Activated naive CD8-positive, alpha-beta T cell treated with anti-CD3 and anti-CD28 coated beads, Interleukin-2, amount 10 ng/mL, durations not matched to agents 7 days and 5 days (primary cell): ENCODE measurements at regions not wholly inside any gene's neighbourhood (a gene's known extent, or its start where the extent isn't known, plus 50 kb on each side); places are given as distances from the start of the nearest gene placed in this dataset.
A peak's percentile ranks its signal among the peaks of the same experiment; 100 is the strongest.
"Not testable (repeated sequence)": the region's sequence is repeated elsewhere in the genome, so short reads cannot be mapped to it uniquely, and the experiment has no call there.

Source experiments
- ATAC-seq: fragments of 150-1000 bp; cut with Tn5 transposase; one replicate; pipeline ENCODE4 v1.10.0; 2021; ENCODE audit warnings: low read depth, moderate library complexity
- POLR2A ChIA-PET: fragments of 350-600 bp; sonication (Branson Sonifier 250); formaldehyde crosslinking; loops from one replicate; lab custom pipeline; 2021; ENCODE audit warnings: antibody characterized with exemption; lab: Charles Lee
- DNase-seq: peaks from one replicate; pipeline ENCODE4 v3.0.0; 2021
- H3K27ac Mint-ChIP-seq: one replicate; pipeline ENCODE4 v1.8.0; 2022; ENCODE audit warnings: mild to moderate bottlenecking, mixed read lengths
- H3K27me3 Mint-ChIP-seq: one replicate; pipeline ENCODE4 v1.8.0; 2022; ENCODE audit warnings: mild to moderate bottlenecking, moderate library complexity, mixed read lengths
- H3K36me3 Mint-ChIP-seq: one replicate; pipeline ENCODE4 v1.8.0; 2021; ENCODE audit warnings: mild to moderate bottlenecking, mixed read lengths
- H3K4me1 Mint-ChIP-seq: one replicate; pipeline ENCODE4 v1.8.0; 2021; ENCODE audit warnings: mixed read lengths
- H3K4me3 Mint-ChIP-seq: one replicate; pipeline ENCODE4 v1.8.0; 2022; ENCODE audit warnings: mild to moderate bottlenecking, moderate library complexity, mixed read lengths
- H3K9me3 Mint-ChIP-seq: one replicate; pipeline ENCODE4 v1.8.0; 2021; ENCODE audit warnings: mixed read lengths

DNA sequence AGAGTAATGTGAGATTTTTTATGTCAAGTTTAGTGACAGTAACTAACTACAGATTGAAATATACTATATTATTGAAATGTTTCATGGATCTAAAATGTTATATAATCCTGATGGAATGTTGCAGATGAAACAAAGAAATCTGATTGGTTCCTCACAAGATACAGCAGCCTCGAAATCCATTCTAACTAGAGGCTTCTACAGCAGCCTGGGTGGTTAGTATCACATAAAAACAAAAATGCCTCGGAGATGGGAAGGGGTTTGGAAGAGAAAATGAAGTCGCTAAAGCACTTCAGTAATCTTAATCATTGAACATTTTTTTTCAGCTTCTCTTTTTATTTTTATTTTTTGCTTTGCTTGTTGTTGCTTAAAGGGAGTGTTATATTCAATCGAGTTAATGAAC is 75.2 kb downstream of the TANC2 start:
- Mint-ChIP-seq H3K4me3 (no peak overlapping the region), H3K27ac (no peak overlapping the region), H3K36me3 (no peaks in the 10 kb centered on the region), H3K4me1 (peaks cover 4% of the 10 kb centered on the region), H3K9me3 (no peaks in the 10 kb centered on the region), H3K27me3 (no peaks in the 10 kb centered on the region)
- POLR2A ChIA-PET: no interaction called here
- ATAC-seq: no peak
- no peak for DNase-seq

DNA sequence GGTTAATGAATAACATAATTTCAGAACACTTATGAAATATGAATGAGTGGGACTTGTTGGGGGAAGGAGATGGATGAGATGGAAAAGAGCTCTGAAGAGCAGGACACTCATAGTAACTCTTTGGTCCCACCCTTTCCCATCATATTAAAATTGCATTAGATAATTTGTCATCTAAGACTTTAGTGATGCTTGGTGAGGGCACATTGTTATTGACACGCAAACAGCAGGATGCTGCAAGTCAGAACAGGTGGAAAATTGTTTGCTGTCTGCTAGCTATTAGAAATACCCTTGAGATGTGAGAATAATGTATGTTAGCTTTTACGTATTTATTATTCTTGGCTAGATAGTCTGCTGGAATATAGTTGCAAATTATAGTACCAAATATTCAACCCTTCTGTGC is 75.7 kb downstream of the TANC2 start:
- Mint-ChIP-seq H3K4me1 (peaks cover 3% of the 10 kb centered on the region), H3K27ac (no peak overlapping the region), H3K4me3 (no peak overlapping the region), H3K27me3 (no peaks in the 10 kb centered on the region), H3K36me3 (no peaks in the 10 kb centered on the region), H3K9me3 (no peaks in the 10 kb centered on the region)
- POLR2A ChIA-PET: no interaction called here
- DNase-seq (no peak), ATAC-seq (no peak)

DNA sequence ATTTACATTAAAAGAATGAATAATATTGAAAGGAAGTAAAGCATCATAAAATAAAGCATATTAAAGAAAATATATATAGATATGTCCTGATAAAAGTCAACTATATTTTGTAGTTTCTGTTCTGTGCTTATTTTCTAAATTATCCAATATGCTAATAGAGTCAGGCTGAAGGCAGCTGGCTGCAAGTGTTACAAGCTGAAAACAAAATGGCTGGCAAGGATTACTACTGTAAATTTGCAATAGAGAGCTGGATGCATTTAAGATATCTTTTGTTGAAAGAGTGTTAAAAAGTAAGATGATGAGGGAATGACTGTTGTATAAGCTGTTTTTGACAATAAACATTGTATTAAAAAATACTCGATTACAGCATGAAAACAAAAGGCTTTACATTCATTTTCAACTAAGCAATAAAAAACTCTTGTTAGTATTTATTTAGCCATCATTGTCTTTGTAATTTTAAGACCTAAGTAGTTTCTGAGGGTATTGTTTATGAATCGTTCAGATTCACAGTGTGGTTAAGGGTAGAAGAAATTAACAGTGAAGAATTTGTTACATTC is 76.3 kb downstream of the TANC2 start:
- Mint-ChIP-seq H3K9me3 (no peaks in the 10 kb centered on the region), H3K4me3 (no peak overlapping the region), H3K27ac (no peak overlapping the region), H3K4me1 (peaks cover 3% of the 10 kb centered on the region), H3K27me3 (no peaks in the 10 kb centered on the region), H3K36me3 (no peaks in the 10 kb centered on the region)
- ATAC-seq (no peak), DNase-seq (no peak)
- POLR2A ChIA-PET: no interaction called here

DNA sequence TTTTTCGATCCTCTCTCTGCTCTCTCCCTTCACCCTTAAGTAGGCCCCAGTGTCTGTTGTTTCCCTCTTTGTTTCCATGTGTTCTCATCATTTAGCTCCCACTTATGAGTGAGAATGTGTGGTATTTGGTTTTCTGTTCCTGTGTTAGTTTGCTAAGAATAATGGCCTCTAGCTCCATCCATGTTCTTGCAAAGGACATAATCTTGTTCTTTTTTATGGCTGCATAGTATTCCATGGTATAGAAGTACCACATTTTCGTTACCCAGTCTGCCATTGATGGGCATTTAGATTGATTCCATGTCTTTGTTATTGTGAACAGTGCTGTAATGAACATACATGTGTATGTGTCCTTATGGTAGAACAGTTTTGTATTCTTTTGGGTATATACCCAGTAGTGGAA is 91.5 kb downstream of the TANC2 start:
- POLR2A ChIA-PET, H3K4me1 Mint-ChIP-seq, DNase-seq, H3K27ac Mint-ChIP-seq, H3K36me3 Mint-ChIP-seq, H3K27me3 Mint-ChIP-seq, H3K9me3 Mint-ChIP-seq, ATAC-seq, H3K4me3 Mint-ChIP-seq: not testable (repeated sequence)

GRCh38 chr17:63066158-63066813 is 100.3 kb downstream of the TANC2 start:
- Mint-ChIP-seq H3K27ac (no peak overlapping the region), H3K36me3 (no peaks in the 10 kb centered on the region), H3K27me3 (no peaks in the 10 kb centered on the region), H3K9me3 (no peaks in the 10 kb centered on the region), H3K4me3 (no peak overlapping the region), H3K4me1 (peaks cover 8% of the 10 kb centered on the region)
- POLR2A ChIA-PET: no interaction called here
- ATAC-seq (peak; percentile 56), DNase-seq (no peak)

DNA sequence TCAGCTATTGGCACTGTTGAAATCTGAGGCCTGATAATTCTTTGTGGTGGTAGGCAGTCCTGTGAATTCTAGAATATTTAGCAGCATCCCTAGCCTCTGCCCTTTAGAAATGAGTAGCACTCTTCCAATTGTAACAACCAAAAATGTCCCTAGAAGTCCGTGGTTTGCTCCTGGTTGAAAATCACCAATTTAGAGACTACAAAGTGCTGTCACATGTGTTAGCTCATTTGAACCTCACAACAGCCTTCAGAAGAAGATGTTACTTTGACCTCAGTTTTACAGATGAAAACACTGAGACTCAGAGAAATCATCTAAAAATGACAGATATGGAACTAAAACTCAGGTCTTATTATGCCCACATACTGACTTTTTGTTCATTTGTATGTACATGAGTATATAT is 103.2 kb downstream of the TANC2 start:
- H3K36me3 Mint-ChIP-seq: no peaks in the 10 kb centered on the region
- POLR2A ChIA-PET: no interaction called here
- H3K27me3 Mint-ChIP-seq: no peaks in the 10 kb centered on the region
- peaks cover 10% of the 10 kb centered on the region for H3K4me1 Mint-ChIP-seq
- H3K4me3 Mint-ChIP-seq: no peak overlapping the region
- DNase-seq (no peak), ATAC-seq (no peak)
- no peak overlapping the region for H3K27ac Mint-ChIP-seq
- no peaks in the 10 kb centered on the region for H3K9me3 Mint-ChIP-seq

DNA sequence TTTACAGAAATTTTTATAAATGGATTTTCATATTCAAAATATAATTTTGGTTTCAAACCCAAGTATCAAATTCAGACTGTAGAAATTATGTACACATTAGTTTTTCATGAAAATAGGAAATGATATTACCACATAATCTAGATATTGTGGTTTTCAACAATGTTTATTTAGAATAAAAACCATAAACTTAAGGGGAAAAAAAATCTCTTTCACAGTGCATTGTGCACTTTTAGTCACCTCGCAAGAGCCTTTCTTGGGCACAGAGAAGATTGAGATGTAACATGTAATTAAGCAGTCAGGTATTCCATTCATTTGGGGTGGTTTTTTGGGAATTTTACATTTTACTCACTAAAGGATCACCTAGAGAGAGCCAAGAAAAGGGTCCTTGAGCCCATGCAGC is 104.0 kb downstream of the TANC2 start:
- H3K4me1 Mint-ChIP-seq: peaks cover 10% of the 10 kb centered on the region
- no peak for ATAC-seq
- H3K9me3 Mint-ChIP-seq: no peaks in the 10 kb centered on the region
- no peak overlapping the region for H3K4me3 Mint-ChIP-seq
- H3K27ac Mint-ChIP-seq: no peak overlapping the region
- no peaks in the 10 kb centered on the region for H3K36me3 Mint-ChIP-seq
- DNase-seq: no peak
- POLR2A ChIA-PET: no interaction called here
- no peaks in the 10 kb centered on the region for H3K27me3 Mint-ChIP-seq

DNA sequence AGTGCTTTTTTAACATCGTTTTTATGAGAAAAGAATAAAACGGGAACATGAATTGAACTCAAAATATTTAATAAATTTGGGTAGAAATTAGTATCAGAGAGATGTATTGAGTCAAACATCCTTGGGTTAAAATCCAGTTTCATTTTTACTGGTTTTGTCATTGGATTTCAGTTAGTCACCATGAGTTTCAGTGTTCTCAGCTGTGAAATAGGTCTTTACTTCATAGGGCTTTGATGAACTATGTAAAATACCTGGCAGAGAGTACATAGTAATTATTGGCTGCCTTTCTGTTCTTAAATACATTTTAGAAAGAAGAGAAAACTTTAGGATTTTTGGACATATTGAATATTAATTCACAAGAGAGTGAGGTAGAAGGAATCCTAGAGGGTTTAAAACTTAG is 105.8 kb downstream of the TANC2 start:
- no peaks in the 10 kb centered on the region for H3K9me3 Mint-ChIP-seq
- no peaks in the 10 kb centered on the region for H3K27me3 Mint-ChIP-seq
- H3K4me3 Mint-ChIP-seq: no peak overlapping the region
- peaks cover 10% of the 10 kb centered on the region for H3K4me1 Mint-ChIP-seq
- H3K36me3 Mint-ChIP-seq: no peaks in the 10 kb centered on the region
- DNase-seq (no peak), ATAC-seq (no peak)
- no peak overlapping the region for H3K27ac Mint-ChIP-seq
- POLR2A ChIA-PET: interaction anchor here (0.9 kb wide), 1 partner anchor 9 kb away, joined by 3 read pairs; no protein-coding TSS in a partner anchor

- H3K9me3 Mint-ChIP-seq: no peaks in the 10 kb centered on the region
Observed at GRCh38 chr17:63075969-63076368, 109.9 kb downstream of the TANC2 start.

DNA sequence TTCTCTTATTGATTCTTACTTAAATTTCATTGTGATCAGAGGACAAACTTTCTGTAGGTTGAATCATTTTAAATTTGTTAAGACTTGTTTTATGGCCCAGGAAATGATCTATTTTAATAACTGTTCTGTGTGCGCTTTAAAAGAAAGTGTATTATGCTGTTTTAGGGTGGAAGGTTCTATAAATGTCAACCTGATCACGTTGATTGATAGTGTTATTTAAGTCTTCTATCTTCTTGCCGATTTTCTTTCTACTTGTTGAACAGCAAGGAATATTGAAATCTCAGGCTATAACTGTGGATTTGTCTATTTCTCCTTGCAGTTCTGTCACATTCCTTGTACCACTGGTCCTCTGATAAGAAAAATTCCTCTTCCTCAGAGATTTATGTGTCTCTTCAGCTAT is 112.7 kb downstream of the TANC2 start:
- Mint-ChIP-seq H3K27ac (no peak overlapping the region), H3K27me3 (no peaks in the 10 kb centered on the region), H3K4me1 (peaks cover 6% of the 10 kb centered on the region), H3K4me3 (no peak overlapping the region), H3K9me3 (no peaks in the 10 kb centered on the region), H3K36me3 (no peaks in the 10 kb centered on the region)
- DNase-seq (no peak), ATAC-seq (no peak)
- POLR2A ChIA-PET: no interaction called here

More at GRCh38 chr17:63075969-63076368, 109.9 kb downstream of the TANC2 start:
- POLR2A ChIA-PET: no interaction called here
- peaks cover 7% of the 10 kb centered on the region for H3K4me1 Mint-ChIP-seq
- H3K36me3 Mint-ChIP-seq: no peaks in the 10 kb centered on the region
- no peak overlapping the region for H3K27ac Mint-ChIP-seq
- H3K27me3 Mint-ChIP-seq: no peaks in the 10 kb centered on the region
- H3K4me3 Mint-ChIP-seq: no peak overlapping the region
- DNase-seq: no peak
- ATAC-seq: no peak

- no peaks in the 10 kb centered on the region for H3K4me1 Mint-ChIP-seq
- ATAC-seq (no peak), DNase-seq (no peak)
- peaks cover 5% of the 10 kb centered on the region for H3K9me3 Mint-ChIP-seq
- POLR2A ChIA-PET: no interaction called here
- no peak overlapping the region for H3K27ac Mint-ChIP-seq
- no peaks in the 10 kb centered on the region for H3K27me3 Mint-ChIP-seq
- H3K36me3 Mint-ChIP-seq: no peaks in the 10 kb centered on the region
- H3K4me3 Mint-ChIP-seq: no peak overlapping the region
Observed at GRCh38 chr17:63082273-63082861, 116.3 kb downstream of the TANC2 start.

DNA sequence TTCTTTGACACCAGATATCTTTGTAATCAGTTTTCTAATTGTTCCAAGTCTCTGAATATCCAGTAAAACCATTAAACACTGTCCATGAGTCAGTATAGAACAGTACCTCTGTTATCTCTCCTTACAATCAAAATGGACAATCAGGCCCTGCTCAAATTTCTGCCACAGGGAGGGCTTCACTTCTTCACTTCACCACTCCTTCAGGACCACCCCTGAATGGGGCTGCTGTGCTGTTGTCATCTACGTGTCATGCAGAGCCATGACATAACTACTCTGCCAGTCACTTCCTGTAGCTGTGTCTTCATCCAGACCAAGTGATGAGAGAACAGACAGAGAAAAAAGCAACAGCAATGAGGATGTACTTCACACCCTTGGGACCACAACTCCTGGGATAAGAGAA is 116.9 kb downstream of the TANC2 start:
- POLR2A ChIA-PET: no interaction called here
- DNase-seq (no peak), ATAC-seq (no peak)
- no peak overlapping the region for H3K27ac Mint-ChIP-seq
- H3K9me3 Mint-ChIP-seq: peaks cover 5% of the 10 kb centered on the region
- no peaks in the 10 kb centered on the region for H3K27me3 Mint-ChIP-seq
- no peak overlapping the region for H3K4me3 Mint-ChIP-seq
- no peaks in the 10 kb centered on the region for H3K4me1 Mint-ChIP-seq
- no peaks in the 10 kb centered on the region for H3K36me3 Mint-ChIP-seq

DNA sequence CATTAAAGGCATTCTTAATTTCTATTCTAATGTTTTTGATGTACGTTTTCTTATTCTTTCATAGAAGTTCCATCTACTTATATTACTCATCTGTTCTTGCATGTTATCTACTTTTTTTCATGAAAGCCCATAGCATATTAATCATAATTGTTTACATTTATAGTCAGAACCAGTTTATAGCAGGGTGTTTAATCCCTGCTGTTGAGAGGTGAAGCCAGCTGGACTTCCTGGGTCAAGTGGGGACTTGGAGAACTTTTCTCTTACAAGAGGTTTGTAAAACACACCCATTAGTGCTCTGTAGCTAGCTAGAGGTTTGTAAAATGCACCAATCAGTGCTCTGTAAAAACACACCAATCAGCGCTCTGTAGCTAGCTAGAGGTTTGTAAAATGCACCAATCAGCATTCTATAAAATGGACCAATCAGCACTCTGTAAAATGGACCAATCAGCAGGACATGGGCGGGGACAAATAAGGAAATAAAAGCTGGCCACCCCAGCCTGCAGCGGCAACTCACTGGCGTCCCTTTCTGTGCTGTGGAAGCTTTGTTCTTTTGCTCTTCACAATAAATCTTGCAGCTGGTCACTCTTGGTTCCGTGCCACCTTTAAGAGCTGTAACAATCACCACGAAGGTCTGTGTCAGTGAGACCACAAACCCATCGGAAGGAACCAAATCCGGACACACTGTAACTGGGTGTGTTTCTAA is 120.6 kb downstream of the TANC2 start:
- no peaks in the 10 kb centered on the region for H3K4me1 Mint-ChIP-seq
- POLR2A ChIA-PET: no interaction called here
- no peak overlapping the region for H3K4me3 Mint-ChIP-seq
- H3K27me3 Mint-ChIP-seq: no peaks in the 10 kb centered on the region
- peaks cover 6% of the 10 kb centered on the region for H3K9me3 Mint-ChIP-seq
- ATAC-seq (no peak), DNase-seq (no peak)
- no peak overlapping the region for H3K27ac Mint-ChIP-seq
- H3K36me3 Mint-ChIP-seq: no peaks in the 10 kb centered on the region
